Activated CD4-positive, CD25-positive, alpha-beta regulatory T cell (primary cell): ENCODE measurements at regions not wholly inside any gene's neighbourhood (a gene's known extent, or its start where the extent isn't known, plus 50 kb on each side); places are given as distances from the start of the nearest gene placed in this dataset.
"Not testable (repeated sequence)": the region's sequence is repeated elsewhere in the genome, so short reads cannot be mapped to it uniquely, and the experiment has no call there.

Experiments
- DNase-seq, 4 experiments: peaks; one replicate each; lab custom pipeline; 2025; lab: John Stamatoyannopoulos, UW

DNA sequence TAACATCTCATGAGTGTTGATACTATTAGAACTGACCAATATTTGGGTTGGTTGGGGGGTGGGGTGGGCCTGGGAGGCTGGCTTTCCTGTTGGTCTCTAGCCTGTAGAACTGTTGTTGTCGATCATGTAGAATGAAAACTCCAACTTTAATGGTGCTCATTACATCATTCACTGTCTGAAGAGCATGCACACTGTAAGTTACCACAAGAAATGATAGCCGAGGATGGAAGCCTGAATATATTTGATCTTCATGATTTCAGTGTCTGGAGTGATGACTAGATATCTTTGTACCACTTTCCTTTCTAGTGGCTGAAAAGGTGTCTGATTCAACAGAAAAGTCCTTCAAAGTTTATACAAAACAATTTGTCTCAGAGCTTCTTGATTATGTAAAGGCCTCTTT is 123.6 kb downstream of the XCL2 start:
- DNase-seq, result no peak

- DNase-seq, result no peak
These were observed 124.1 kb downstream of the XCL2 start for GRCh38 chr1:168419736-168420135.

GRCh38 chr1:168416220-168416619 is 127.6 kb downstream of the XCL2 start:
- no peak for DNase-seq

DNA sequence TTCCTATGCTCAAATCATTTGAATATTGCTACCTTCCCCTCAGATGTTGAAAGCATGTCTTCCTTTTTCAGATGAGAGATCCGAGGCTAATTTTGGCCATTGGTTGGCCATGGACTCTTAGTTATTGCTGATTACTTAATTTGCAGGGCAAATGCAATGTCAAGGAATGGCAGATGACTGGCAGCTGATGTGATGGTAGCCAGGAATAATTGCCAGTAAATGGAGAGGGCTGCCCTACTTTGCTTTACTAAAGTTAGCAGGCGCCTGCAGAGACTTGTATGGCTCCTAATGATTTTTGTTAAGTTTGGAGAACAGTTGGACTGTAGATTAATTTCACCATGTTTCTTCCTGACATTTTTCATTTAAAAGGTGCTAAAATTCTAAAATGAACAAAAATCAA is 128.9 kb downstream of the XCL2 start:
- no peak for DNase-seq

GRCh38 chr1:168410464-168410863 is 129.8 kb downstream of the TBX19 start:
- DNase-seq, result no peak

GRCh38 chr1:168408884-168409283 is 128.2 kb downstream of the TBX19 start:
- peak in 3 of 4 experiments; percentile 6 to 45 (median 20) for DNase-seq

GRCh38 chr1:168408539-168408865 is 127.8 kb downstream of the TBX19 start:
- no peak for DNase-seq

- DNase-seq, result no peak
These were observed 127.3 kb downstream of the TBX19 start for GRCh38 chr1:168407832-168408538.

GRCh38 chr1:168405906-168406549 is 125.4 kb downstream of the TBX19 start:
- DNase-seq, result no peak

GRCh38 chr1:168403140-168403539 is 122.5 kb downstream of the TBX19 start:
- DNase-seq, result no peak

DNA sequence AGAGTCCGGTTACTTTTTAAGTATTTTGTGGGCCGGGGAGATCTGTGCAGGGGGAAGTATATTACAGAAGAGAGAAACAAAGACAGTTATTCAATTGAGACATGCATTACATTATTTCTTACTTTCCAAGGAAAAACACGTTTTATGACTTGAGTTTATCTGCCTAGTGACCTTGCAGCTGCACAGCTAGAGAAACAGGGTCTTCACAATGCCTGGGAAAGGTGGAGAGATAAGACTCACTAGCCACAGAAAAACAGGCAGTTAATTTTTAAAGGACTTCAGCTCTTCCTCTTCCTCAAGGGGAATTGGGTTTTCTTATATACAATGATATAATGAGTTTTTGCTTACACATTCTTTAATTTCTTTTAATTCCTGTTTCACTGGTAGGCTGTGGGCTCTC is 121.8 kb downstream of the TBX19 start:
- not testable (repeated sequence) for DNase-seq

DNA sequence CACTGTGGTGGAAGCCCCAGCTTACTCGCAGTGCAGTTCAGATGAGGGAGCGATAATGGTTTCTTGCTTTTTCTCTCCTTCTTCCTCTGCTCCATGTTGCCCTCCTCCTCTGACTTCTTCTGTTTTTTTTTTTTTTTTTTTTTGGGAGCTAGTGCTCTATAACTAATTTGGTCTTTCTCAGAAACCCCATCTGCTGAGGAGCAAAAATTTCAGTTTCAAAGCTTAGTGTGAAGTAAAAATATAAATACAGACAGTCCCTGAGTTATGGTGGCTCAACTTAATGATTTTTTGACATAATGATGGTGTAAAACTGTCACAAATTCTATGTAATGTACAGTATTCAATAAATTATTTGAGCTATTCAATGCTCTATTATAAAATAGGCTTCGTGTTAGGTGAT is 120.7 kb downstream of the TBX19 start:
- DNase-seq, result no peak

DNA sequence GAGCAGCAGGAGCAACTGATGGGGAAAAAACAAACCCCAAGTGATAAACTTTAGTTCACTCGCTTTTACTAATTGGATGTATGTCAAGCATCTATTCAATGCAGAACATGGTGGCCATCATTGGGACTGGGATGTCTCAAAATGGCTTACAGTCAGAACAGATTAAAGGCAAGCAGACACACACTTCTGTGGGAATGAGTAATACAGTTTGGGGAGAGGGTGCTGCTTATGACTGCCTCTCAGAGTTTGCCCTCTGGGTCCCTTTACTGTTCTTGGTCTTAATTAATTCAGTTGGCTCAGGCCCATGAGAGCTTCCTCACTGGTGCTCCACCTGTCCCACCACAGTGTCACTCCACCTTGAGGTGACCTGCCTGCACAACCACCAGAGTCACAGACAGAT is 119.5 kb downstream of the TBX19 start:
- no peak for DNase-seq

- DNase-seq, result no peak
These were observed 117.1 kb downstream of the TBX19 start for GRCh38 chr1:168397806-168398205.

GRCh38 chr1:168396940-168397684 is 116.4 kb downstream of the TBX19 start:
- no peak for DNase-seq

DNA sequence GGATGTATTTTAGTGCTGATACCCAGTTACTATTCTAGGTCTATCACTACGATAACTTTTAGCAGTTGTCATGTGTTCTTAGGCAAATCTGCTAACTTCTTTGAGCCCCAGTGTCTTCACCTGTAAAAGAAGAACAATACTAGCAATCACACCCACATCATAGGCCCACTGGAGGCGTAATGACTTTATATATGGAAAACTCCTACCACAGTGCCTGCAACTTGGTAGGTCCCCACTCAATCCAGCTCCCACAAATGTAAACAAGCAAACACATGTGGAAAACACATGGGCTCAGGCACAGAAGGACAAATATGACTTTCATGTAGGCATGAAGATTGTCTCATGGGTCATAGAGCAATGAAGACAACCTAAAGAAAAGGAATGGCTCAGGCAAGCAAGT is 115.8 kb downstream of the TBX19 start:
- no peak for DNase-seq

DNA sequence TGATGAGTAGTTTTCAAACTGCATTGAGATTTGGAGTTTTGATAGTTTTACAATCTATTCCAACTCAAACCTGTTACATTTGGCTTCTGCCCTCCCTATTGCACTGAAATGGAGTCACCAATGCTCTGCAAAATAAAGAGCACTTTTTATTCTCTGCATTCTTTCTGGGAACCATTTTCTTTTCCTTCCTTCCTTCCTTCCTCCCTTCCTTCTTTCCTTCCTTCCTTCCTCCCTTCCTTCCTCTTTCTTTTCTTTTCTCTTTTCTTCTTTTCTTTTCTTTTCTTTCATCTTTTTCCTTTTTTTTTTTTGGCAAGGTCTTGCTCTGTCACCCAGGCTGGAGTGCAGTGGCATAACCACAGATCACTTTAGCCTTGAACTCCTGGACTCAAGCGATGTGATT is 114.2 kb downstream of the TBX19 start:
- DNase-seq, result no peak

DNA sequence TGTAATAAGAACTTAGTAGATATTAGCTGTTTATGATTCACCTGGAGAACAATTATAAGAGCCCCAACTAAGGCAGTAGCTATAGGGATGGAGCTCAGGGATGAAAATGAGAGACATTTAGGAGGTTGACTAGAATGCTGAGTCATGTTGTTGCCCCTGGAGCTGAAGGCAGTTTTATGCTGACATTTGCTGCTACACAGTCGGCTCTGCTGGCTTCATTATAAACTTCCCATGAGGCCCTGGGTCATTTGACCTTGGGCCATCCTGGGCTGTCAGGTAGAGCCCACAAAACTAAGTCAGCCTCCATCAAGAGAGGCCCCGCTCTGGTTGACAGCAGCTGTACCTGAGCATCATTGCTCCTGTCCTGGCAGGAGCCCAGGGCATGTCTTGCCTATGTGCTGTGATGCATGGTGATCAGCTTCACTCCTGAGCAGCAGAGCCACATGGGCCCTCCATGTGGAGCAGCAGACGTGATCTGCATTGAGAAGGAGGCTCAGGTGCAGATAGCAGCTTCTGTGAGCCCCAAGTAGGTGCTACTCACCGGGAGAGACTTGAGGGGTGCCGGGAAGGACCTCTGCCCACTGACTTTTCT is 112.4 kb downstream of the TBX19 start:
- DNase-seq, result no peak

- no peak for DNase-seq
These were observed 111.4 kb downstream of the TBX19 start for GRCh38 chr1:168391851-168392681.

GRCh38 chr1:168390271-168390670 is 109.6 kb downstream of the TBX19 start:
- no peak for DNase-seq

- DNase-seq, result no peak
These were observed 107.4 kb downstream of the TBX19 start for GRCh38 chr1:168387781-168388760.
